Pancreas (tissue), 10 donors: ENCODE measurements at regions not wholly inside any gene's neighbourhood (a gene's known extent, or its start where the extent isn't known, plus 50 kb on each side); places are given as distances from the start of the nearest gene placed in this dataset.

Source experiments
- ATAC-seq, 4 donors: fragments of 200-7000 bp; cut with Tn5 transposase; one replicate each; pipeline versions ENCODE4 v1.8.0 to v1.9.1; 2020; ENCODE audit warnings: mild to moderate bottlenecking in 4 of 4, moderate library complexity in 4 of 4
- DNase-seq, 6 donors: peaks; one replicate each; pipeline ENCODE4 v3.0.0-alpha.2; 2020
- FAIRE-seq: peaks from 2 replicates; lab custom pipeline; 2012; peaks lifted over from hg19 to GRCh38; lab: Jason Lieb, UNC
- H3K27ac ChIP-seq, 4 donors: fragments of 200-600 bp; sonication (generic); 1 replicate in 3 of 4; 2 replicates in 1 of 4; pipeline versions ENCODE4 v1.5.0 to v1.8.0; 2020
- H3K27me3 ChIP-seq, 4 donors: fragments of 200-600 bp; one replicate each; pipeline ENCODE4 v1.8.0; 2021
- H3K36me3 ChIP-seq, 3 donors: fragments of 200-600 bp; sonication (generic) in 1 of 3; one replicate each; pipeline versions ENCODE4 v1.5.0 to v1.8.0; 2020 to 2021
- H3K4me1 ChIP-seq, 3 donors: fragments of 200-600 bp; one replicate each; pipeline ENCODE4 v1.8.0; 2021
- H3K4me3 ChIP-seq, 4 donors: fragments of 200-600 bp; sonication (generic) in 2 of 4; one replicate each; pipeline versions ENCODE4 v1.5.0 to v1.8.0; 2020 to 2021
- H3K9me3 ChIP-seq, 4 donors: fragments of 200-600 bp; one replicate each; pipeline ENCODE4 v1.8.0; 2021
- CTCF ChIP-seq, 4 donors: fragments of 200-600 bp; sonication (generic) in 3 of 4; IDR thresholded peaks; one replicate each; pipeline versions ENCODE4 v1.5.0 to v1.8.0; 2021; ENCODE audit warnings: antibody characterized with exemption in 4 of 4
- WGBS, 2 donors: extraction: QIAGEN DNeasy Blood & Tissue Kit; methylation state at CpG; one replicate each; pipeline ENCODE4 v1.1.7; 2013; 5-methylcytosine and 5-hydroxymethylcytosine counted together
- intact Hi-C, 3 donors: fragments of 100-400 bp; cut with DNase I; formaldehyde crosslinking; loops; one replicate each; pipeline versions ENCODE4 v1.11.1 to v1.14.2; 2022
- donor health status: healthy with polysubstance abuse.
- donor health status: DM: no; HTN: no; CAD: no; lungs with moderate emphysema.
- donor health status: DM: no; HTN: no; CAD: no.
- donor health status: control.
- donor health status: control.
- donor health status: Bipolar disorder and iron deficiency.
- donor health status: DM: yes; HTN: yes; CAD: no.
- donor health status: DM: no; HTN: no; CAD: no.
- donor health status: DM: no; HTN: no; CAD: no.
- donor health status: DM: yes; HTN: yes; CAD: no.

- TF ChIP-seq CTCF (IDR thresholded peaks at IDR 0.05) = no peak
- ATAC-seq = no peak
Observed at GRCh38 chr10:7092603-7093002, 318.2 kb downstream of the SFMBT2 start.

GRCh38 chr10:7090529-7090928 is 320.3 kb downstream of the SFMBT2 start:
- FAIRE-seq (no peak), DNase-seq (no peak), ATAC-seq (no peak)
- intact Hi-C loops = no loop called here
- Histone ChIP-seq H3K4me3 (no peak overlapping the region), H3K27me3 (no peaks in the 10 kb centered on the region), H3K4me1 (no peaks in the 10 kb centered on the region), H3K36me3 (no peaks in the 10 kb centered on the region), H3K9me3 (no peaks in the 10 kb centered on the region), H3K27ac (no peak overlapping the region)
- TF ChIP-seq CTCF (IDR thresholded peaks at IDR 0.05) = no peak
- WGBS, 2 donors = 55 to 56% methylated on average over 5 of the region's 5 CpGs

More at GRCh38 chr10:7092603-7093002, 318.2 kb downstream of the SFMBT2 start:
- Histone ChIP-seq H3K27ac (no peak overlapping the region), H3K27me3 (no peaks in the 10 kb centered on the region), H3K4me3 (no peak overlapping the region), H3K4me1 (no peaks in the 10 kb centered on the region), H3K9me3 (no peaks in the 10 kb centered on the region), H3K36me3 (no peaks in the 10 kb centered on the region)
- DNase-seq (no peak), FAIRE-seq (no peak)
- 81 to 94% methylated on average over 7 of the region's 7 CpGs for WGBS, 2 donors
- intact Hi-C loops = no loop called here

- intact Hi-C loops = no loop called here
- peak in 3 of 4 donors; percentile 41 to 56 (median 52) for ATAC-seq
- WGBS, 2 donors = 63 to 71% methylated on average over 14 of the region's 14 CpGs
- H3K4me3 ChIP-seq = no peak overlapping the region
- H3K36me3 ChIP-seq = no peaks in the 10 kb centered on the region
- FAIRE-seq = no peak
- peaks cover 0 to 5% (median 3%) of the 10 kb centered on the region in 3 donors for H3K4me1 ChIP-seq
- no peak for DNase-seq
- no peak for TF ChIP-seq CTCF (IDR thresholded peaks at IDR 0.05)
- H3K9me3 ChIP-seq = no peaks in the 10 kb centered on the region
- H3K27ac ChIP-seq = no peak overlapping the region
- H3K27me3 ChIP-seq = no peaks in the 10 kb centered on the region
Observed at GRCh38 chr10:7085913-7086589, 324.8 kb downstream of the SFMBT2 start.

GRCh38 chr10:7085147-7085912 is 325.5 kb downstream of the SFMBT2 start:
- intact Hi-C loops = no loop called here
- no peak overlapping the region for H3K4me3 ChIP-seq
- no peak for DNase-seq

More at GRCh38 chr10:7085147-7085912, 325.5 kb downstream of the SFMBT2 start:
- Histone ChIP-seq H3K4me1 (peaks cover 0 to 5% (median 3%) of the 10 kb centered on the region in 3 donors), H3K27me3 (no peaks in the 10 kb centered on the region), H3K27ac (no peak overlapping the region), H3K9me3 (no peaks in the 10 kb centered on the region), H3K36me3 (no peaks in the 10 kb centered on the region)
- peak in 2 of 4 donors; percentile 25 to 61 for ATAC-seq
- no peak for FAIRE-seq
- TF ChIP-seq CTCF (IDR thresholded peaks at IDR 0.05) = no peak
- 35 to 38% methylated on average over 10 of the region's 10 CpGs for WGBS, 2 donors
